Esophagus muscularis mucosa (tissue), 3 donors: ENCODE measurements at regions not wholly inside any gene's neighbourhood (a gene's known extent, or its start where the extent isn't known, plus 50 kb on each side); places are given as distances from the start of the nearest gene placed in this dataset.

ENCODE experiments used
- CTCF ChIP-seq, 3 experiments: fragments of 200-600 bp in 2 of 3; fragments of 450-650 bp in 1 of 3; sonication (generic) in 2 of 3; IDR thresholded peaks; one replicate each; pipeline ENCODE4 v1.5.1; 2017 to 2019; ENCODE audit warnings: antibody characterized with exemption in 3 of 3, mild to moderate bottlenecking in 2 of 3, moderate library complexity in 1 of 3
- POLR2A ChIP-seq: fragments of 450-650 bp; IDR thresholded peaks from one replicate; pipeline ENCODE4 v1.6.1; 2017; ENCODE audit warnings: antibody characterized with exemption, moderate library complexity, mild to moderate bottlenecking, low read depth

GRCh38 chr5:147063943-147064342, 170.9 kb upstream of the STK32A start:
- no peak for TF ChIP-seq CTCF (IDR thresholded peaks at IDR 0.05)
- no peak for TF ChIP-seq POLR2A
